Spinal cord (tissue), 9 donors: ENCODE measurements at regions not wholly inside any gene's neighbourhood (a gene's known extent, or its start where the extent isn't known, plus 50 kb on each side); places are given as distances from the start of the nearest gene placed in this dataset.
"Not testable (repeated sequence)": the region's sequence is repeated elsewhere in the genome, so short reads cannot be mapped to it uniquely, and the experiment has no call there.

Source experiments
- DNase-seq, 6 donors: peaks; one replicate each; pipeline versions ENCODE4 v3.0.0 to v3.0.0-alpha.2; 2013 to 2015; ENCODE audit warnings: low spot score in 6 of 6, low read depth in 4 of 6
- H3K27ac ChIP-seq: one replicate; pipeline ENCODE4 v1.5.1; 2013; ENCODE audit warnings: low read depth, low read length, control low read depth
- H3K27me3 ChIP-seq: one replicate; pipeline ENCODE4 v1.6.1; 2013; ENCODE audit warnings: low read length; ENCODE audit not compliant: control insufficient read depth, insufficient read depth
- H3K36me3 ChIP-seq: one replicate; pipeline ENCODE4 v1.6.1; 2013; ENCODE audit warnings: low read length; ENCODE audit not compliant: control insufficient read depth, insufficient read depth
- H3K4me1 ChIP-seq: one replicate; pipeline ENCODE4 v1.6.1; 2013; ENCODE audit warnings: low read length; ENCODE audit not compliant: control insufficient read depth, insufficient read depth
- H3K4me3 ChIP-seq: one replicate; pipeline ENCODE4 v1.5.1; 2013; ENCODE audit warnings: low read depth, low read length, control low read depth
- H3K9me3 ChIP-seq: one replicate; pipeline ENCODE4 v1.6.1; 2013; ENCODE audit warnings: low read length; ENCODE audit not compliant: control insufficient read depth, insufficient read depth
- WGBS: methylation state at CpG from one replicate; pipeline ENCODE4 v1.1.5; 2013; ENCODE audit warnings: missing lambda C conversion rate; ENCODE audit not compliant: insufficient coverage; 5-methylcytosine and 5-hydroxymethylcytosine counted together
- donor health status: healthy.

GRCh38 chr15:34528055-34528754 is 55.2 kb downstream of the GOLGA8B start:
- H3K4me1 ChIP-seq, H3K9me3 ChIP-seq, H3K27ac ChIP-seq, H3K36me3 ChIP-seq, H3K27me3 ChIP-seq, H3K4me3 ChIP-seq, DNase-seq: not testable (repeated sequence)
- WGBS = no CpG with 5 or more reads among the region's 20 CpGs

GRCh38 chr15:34527641-34528040 is 55.8 kb downstream of the GOLGA8B start:
- H3K4me1 ChIP-seq, H3K27me3 ChIP-seq, H3K27ac ChIP-seq, H3K9me3 ChIP-seq, H3K36me3 ChIP-seq, DNase-seq, H3K4me3 ChIP-seq: not testable (repeated sequence)
- no CpG with 5 or more reads among the region's 13 CpGs for WGBS

- H3K27me3 ChIP-seq = not testable (repeated sequence)
- WGBS = 60% methylated on average over 1 of the region's 12 CpGs
Measured at GRCh38 chr15:34523849-34524248, 59.6 kb downstream of the GOLGA8B start.

GRCh38 chr15:34522601-34523000 is 60.9 kb downstream of the GOLGA8B start:
- no CpG with 5 or more reads among the region's 12 CpGs for WGBS
- H3K4me3 ChIP-seq = not testable (repeated sequence)

More at GRCh38 chr15:34523849-34524248, 59.6 kb downstream of the GOLGA8B start:
- not testable (repeated sequence) for DNase-seq, H3K27ac ChIP-seq, H3K4me1 ChIP-seq, H3K36me3 ChIP-seq, H3K4me3 ChIP-seq, H3K9me3 ChIP-seq

GRCh38 chr15:34521802-34522485 is 61.5 kb downstream of the GOLGA8B start:
- H3K27ac ChIP-seq, H3K4me3 ChIP-seq, DNase-seq, H3K36me3 ChIP-seq, H3K9me3 ChIP-seq, H3K27me3 ChIP-seq, H3K4me1 ChIP-seq: not testable (repeated sequence)
- 42% methylated on average over 3 of the region's 10 CpGs for WGBS

More at GRCh38 chr15:34522601-34523000, 60.9 kb downstream of the GOLGA8B start:
- DNase-seq, H3K27me3 ChIP-seq, H3K36me3 ChIP-seq, H3K27ac ChIP-seq, H3K4me1 ChIP-seq, H3K9me3 ChIP-seq: not testable (repeated sequence)

- Histone ChIP-seq H3K36me3 (no peaks in the 10 kb centered on the region), H3K4me1 (no peaks in the 10 kb centered on the region), H3K27ac (no peak overlapping the region), H3K27me3 (no peaks in the 10 kb centered on the region), H3K9me3 (no peaks in the 10 kb centered on the region), H3K4me3 (no peak overlapping the region)
- WGBS = 75% methylated on average over 11 of the region's 11 CpGs
- no peak for DNase-seq
Measured at GRCh38 chr15:34520566-34520965, 62.9 kb downstream of the GOLGA8B start.

GRCh38 chr15:34520010-34520409 is 63.4 kb downstream of the GOLGA8B start:
- H3K27ac ChIP-seq, H3K27me3 ChIP-seq, H3K4me1 ChIP-seq, H3K4me3 ChIP-seq, H3K36me3 ChIP-seq, H3K9me3 ChIP-seq, DNase-seq: not testable (repeated sequence)
- WGBS = 90% methylated on average over 7 of the region's 7 CpGs

- Histone ChIP-seq H3K4me3 (no peak overlapping the region), H3K9me3 (no peaks in the 10 kb centered on the region), H3K4me1 (peaks cover 19% of the 10 kb centered on the region), H3K27me3 (peaks cover 18% of the 10 kb centered on the region), H3K27ac (no peak overlapping the region), H3K36me3 (no peaks in the 10 kb centered on the region)
- DNase-seq = peak in 1 of 6 donors; percentile 20
- under 1% methylated on average over 36 of the region's 39 CpGs for WGBS
Measured at GRCh38 chr15:34514251-34514670, 69.2 kb downstream of the GOLGA8B start.

GRCh38 chr15:34512628-34513027 is 70.8 kb downstream of the GOLGA8B start:
- DNase-seq = no peak
- peaks cover 18% of the 10 kb centered on the region for H3K27me3 ChIP-seq
- H3K9me3 ChIP-seq = no peaks in the 10 kb centered on the region
- H3K4me3 ChIP-seq = no peak overlapping the region
- 36% methylated on average over 4 of the region's 4 CpGs for WGBS
- H3K36me3 ChIP-seq = no peaks in the 10 kb centered on the region
- no peak overlapping the region for H3K27ac ChIP-seq
- peaks cover 19% of the 10 kb centered on the region for H3K4me1 ChIP-seq

GRCh38 chr15:34501131-34501530 is 63.5 kb upstream of the GOLGA8A start:
- WGBS = no CpG with 5 or more reads among the region's 4 CpGs
- no peaks in the 10 kb centered on the region for H3K9me3 ChIP-seq
- H3K4me1 ChIP-seq = peaks cover 6% of the 10 kb centered on the region
- H3K36me3 ChIP-seq = no peaks in the 10 kb centered on the region
- no peak overlapping the region for H3K4me3 ChIP-seq
- peaks cover 9% of the 10 kb centered on the region for H3K27me3 ChIP-seq
- no peak for DNase-seq
- no peak overlapping the region for H3K27ac ChIP-seq
